GM20431 (cell line): ENCODE measurements at regions not wholly inside any gene's neighbourhood (a gene's known extent, or its start where the extent isn't known, plus 50 kb on each side); places are given as distances from the start of the nearest gene placed in this dataset.

Experiments used
- in situ Hi-C: fragments of 300-500 bp; cut with MseI, MboI; formaldehyde crosslinking; loops from one replicate; pipeline ENCODE4 v1.15.0; 2020; ENCODE audit warnings: low sequenced_read_pairs; ENCODE audit not compliant: unreplicated experiment

DNA sequence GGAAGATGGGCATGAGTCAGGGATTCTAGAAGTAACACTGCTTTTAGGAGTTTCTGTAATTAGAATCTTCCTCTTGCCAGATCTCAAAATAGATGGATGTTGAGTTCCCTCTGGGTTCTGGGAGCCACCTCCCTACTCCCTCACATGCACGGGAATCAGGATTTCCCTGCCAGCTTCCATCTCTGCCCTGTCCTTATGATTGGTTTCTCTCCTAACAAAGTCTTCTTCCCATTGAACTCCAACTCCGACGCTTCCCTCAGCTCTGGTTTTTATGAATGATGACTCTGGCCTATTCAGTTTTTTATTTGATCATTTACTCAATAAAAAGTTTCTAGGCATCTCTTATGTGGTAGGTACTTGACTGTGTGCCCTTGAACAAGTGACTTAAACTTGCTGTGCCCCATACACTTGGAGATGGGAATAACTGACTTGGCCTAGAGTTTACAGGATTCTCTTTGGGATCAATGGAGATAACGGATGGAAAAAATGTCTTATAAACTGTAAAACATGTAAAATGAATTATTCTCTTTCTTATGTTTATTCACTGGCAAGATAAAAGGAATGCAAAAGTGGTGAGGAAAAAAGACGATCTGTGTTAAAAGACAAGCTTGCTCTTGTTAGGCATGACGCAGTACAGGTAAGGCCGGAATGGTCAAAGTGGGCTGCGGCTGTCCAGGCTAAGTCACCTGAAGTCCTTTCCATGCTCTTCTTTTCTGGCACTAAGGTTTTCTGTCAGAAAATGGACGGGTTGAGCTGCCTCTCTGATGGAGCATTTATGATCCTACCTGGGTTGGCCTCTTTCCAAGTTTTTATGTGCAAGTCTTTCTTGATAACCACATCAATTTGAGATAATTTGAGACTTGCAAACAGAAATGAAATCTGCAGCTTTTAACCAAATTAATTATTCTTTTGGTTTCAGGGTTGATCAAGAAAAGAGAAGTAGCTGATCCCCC, 199.6 kb downstream of the MYCN start:
- in situ Hi-C loops: no loop called here

DNA sequence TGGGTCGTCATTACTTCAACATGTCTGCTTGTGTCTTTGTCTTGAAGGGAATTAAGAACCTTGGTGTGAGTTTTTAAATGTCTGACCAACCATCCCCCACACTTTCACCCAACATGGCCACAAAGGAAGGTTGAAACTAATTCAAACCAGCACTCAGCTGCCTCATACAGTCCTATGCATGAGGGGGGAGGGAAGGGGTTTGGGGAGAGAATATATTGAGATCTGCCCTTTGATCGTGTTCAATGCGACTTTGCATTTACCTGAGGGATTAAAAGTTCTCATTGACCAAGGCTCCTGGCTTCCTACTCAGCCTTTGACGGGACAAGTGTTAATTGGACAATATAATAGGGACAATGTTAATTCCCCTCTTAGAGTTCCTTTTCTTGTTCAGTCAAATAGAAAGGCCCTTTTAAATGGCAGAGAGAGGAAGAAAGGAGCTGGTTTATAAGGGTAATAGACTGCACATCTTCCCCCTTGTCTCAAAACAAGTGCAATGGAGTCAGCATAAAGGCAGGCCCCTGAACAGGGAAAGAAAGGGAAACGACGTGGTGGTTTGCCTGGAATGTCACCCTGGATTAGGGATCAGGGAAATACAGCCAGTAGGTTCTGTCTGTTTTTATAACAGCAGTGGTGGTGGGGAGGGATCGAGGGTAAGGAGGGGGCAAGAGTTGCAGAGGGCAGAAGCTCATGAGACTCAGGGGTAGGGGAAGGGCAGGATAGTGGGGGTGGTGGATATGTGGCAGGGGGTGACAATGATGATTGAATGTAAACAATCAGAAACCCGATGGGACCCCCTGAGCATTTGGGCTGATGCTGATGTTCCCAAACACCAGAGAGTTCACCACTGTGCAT, 198.7 kb downstream of the MYCN start:
- in situ Hi-C loops: no loop called here

DNA sequence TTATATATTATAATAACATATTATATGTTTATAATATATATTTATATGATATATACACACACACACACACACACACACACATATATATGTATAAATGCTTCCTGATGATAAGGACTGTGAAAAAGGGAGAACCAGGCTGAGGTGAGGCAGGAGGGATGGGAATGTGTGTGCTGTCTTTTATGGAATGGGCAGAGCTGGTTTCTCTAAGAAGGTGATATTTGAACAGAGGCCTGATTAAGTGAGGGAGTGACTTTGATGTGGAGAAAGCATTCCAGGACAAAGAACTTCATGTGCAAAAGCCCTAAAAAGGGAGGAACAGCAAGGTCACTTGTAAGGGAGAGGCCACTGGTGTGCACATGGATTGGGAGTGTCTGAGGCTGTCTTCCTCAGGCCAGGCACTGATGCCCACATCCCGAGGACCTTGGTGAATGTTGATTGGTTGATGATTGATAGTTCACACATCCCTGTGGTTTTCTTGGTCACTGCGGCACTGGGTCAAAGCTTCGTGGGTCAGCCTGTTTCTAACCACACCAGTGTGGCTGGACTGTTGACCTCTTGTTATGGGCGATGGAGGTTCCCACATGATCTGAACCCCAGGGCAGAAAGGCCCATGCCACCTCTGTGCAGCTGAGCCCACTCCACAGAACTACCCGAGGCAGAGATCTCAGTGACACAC, 196.9 kb downstream of the MYCN start:
- in situ Hi-C loops: no loop called here

DNA sequence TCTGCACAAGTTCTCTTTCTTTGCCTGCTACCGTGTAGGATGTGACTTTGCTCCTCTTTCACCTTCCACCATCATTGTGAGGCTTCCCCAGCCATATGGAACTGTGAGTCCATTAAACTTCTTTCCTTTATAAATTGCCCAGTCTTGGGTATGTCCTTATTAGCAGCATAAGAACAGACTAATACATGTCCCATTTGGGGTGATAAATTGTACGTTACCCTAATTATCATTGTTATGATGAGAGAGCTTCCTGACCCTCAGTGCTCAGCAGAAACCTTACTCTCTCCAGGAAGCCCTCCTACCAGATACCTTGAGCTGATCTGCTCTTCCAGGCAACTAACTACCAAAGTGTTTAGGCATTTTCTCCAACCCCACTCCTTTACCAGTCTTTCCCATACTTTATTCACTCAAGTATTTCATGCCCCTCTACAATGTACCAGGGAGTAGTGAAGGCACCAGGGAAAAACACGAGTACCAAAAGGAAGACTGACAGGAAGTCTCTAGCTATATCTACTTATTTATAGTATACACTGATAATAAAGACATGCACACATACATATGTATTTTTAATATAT, 196.2 kb downstream of the MYCN start:
- in situ Hi-C loops: no loop called here

DNA sequence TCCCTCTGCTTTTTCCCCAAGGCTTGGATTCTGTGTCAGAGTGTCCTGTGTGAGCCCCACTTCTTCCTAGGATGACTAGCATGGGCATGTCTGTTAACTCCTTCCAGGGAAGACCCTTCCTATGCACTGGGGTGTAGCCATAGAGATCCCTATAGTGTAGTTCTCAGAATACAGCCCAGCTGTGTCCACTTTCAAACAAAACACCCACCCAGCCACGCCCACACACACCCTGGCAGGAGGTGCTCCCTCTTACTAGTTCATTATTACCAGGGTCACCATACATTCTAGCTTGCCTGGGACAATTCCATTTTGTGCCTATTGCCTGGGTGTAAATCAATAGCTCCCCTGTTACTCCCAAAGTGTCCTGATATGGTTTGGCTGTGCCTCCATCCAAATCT, 195.6 kb downstream of the MYCN start:
- in situ Hi-C loops: no loop called here

DNA sequence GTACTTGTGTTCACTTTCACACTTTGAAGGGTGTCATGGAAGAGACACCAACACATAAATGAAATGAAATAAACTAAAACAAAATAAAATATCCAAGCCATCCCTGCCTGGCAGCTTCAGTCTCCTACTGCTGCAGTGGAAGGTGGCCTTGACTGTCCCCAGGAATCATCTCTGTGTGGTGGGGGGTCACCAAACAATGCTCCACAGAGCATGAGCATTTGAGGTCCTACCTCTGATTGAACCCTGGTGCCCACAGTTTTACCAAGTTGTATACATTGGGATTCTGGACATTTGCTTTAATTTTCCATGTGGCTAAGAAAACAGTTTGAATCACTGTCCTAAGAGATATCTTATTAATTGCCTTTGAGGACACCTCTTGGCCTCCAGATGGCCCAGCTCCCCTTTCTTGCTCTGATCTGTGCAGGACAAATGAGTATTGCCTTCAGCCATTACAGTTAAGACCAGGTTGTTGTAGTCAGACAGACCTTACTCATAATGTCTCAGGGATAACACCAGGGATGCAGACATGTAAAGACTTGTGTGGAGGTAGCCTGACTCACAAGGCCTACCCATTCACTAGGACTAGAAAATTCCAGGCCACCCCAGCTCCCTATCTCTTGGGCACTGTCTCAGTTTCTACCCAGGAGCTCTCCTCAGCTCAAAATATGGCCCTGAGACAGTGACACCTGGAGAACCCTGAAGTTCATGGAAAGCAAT, 195.0 kb downstream of the MYCN start:
- in situ Hi-C loops: no loop called here

DNA sequence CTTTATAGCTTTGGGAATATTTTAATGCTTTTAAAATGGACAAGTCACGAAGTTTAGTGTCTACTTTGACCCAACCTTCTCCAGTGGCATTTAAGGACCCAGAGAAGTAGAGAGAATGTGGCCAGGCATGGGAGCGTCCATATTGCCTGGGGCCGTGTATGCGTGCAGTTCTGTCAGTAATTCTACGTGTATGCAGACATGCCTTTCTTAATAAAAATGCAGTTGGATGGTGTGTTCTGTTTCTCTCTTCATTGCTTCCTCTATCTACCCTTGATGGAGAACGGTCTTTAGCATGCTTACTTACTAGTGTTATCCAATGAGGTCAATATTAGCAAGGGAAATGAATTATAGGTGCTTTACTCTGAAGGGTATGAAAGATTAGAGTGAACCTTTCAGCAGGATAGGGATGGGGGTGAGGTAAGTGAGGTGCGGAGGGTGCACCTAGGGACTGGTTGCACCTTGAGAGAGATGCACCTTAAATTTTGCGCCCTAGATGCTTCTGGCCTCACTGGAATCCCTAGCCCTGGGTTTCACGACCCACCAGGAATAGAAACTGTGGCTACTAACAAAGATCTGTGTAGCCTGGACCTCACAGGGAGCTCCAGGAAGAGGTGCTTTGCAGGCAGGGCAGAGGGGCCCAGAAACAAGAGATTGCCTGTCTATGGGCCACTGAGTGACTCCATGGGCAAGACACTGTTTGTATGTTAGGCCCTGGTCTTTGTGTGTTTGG, 194.3 kb downstream of the MYCN start:
- in situ Hi-C loops: no loop called here

DNA sequence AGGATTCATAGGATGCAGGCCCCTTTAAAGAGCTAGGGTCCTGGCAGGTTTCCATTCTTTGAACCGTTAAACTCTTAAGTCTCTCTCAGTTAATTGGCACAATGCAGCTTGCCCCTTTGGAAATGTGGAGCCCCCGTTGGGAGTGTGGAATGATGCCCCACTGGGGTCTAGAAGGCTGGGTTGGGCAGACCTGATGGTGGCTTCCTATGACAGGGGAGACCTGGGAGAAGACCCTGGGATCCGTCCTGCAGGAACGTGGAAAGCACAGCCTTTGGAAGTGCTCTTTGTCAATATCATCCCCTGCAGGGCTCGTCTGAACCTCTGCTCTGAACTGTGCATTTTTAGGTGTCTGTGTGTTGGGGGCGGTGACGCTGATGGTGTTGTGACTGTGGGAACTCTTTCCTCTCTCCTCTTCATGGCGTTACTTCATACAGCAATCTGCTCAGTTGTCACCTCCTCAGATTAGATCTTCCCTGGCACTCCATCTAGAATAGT, 190.6 kb downstream of the MYCN start:
- in situ Hi-C loops: no loop called here

DNA sequence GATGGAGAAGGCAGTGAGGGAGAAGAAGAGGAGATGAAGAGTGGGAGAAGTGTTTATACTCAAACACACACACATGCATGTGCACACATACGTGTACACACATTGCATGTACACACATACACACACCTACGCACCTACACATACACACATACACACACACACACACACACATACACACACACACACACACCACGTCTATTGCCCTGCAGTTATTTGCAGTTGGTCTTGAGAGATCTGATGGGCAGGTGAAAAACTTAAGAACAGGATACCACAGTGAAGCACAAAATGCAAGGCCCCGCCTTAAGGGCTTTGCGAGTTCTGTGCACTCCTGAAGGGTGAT, 190.2 kb downstream of the MYCN start:
- in situ Hi-C loops: no loop called here

DNA sequence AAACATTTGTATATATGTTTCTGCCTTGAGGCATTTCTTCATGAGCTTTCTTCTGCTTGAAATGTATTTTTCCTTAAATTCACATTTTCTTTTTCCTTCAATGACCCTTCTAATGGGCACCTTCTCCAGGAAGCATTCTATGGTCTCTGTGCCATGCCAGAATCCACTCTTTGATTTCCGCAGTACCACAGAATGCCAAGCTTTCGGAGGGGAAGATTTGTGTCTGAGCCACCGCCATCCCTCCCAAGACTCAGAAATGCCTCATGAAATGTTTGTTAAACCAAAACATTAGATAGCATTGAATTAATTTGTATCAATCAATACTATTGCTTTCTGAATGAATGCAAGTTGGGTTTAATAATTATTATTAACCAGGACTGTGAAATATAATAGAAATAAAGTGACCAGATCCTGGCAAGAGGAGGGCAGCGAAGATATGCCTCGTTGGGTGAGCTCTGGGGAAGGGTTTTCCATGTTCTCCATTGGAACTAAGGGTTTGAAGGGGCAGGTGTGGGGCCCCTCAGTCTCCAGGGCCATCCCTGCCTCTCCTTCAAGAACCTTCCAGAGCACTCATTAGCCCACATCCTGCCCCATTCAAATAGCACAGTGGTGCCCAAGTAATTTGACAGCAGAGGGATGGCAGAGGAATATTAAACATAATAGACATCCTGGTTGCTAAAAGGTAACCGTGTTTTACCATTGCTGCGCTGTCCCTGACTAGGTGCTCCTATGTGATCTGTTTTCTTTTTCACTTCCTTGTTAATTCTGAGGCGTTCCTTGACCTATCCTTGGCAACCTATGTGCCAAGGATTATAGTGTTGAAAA, 189.6 kb downstream of the MYCN start:
- in situ Hi-C loops: no loop called here

DNA sequence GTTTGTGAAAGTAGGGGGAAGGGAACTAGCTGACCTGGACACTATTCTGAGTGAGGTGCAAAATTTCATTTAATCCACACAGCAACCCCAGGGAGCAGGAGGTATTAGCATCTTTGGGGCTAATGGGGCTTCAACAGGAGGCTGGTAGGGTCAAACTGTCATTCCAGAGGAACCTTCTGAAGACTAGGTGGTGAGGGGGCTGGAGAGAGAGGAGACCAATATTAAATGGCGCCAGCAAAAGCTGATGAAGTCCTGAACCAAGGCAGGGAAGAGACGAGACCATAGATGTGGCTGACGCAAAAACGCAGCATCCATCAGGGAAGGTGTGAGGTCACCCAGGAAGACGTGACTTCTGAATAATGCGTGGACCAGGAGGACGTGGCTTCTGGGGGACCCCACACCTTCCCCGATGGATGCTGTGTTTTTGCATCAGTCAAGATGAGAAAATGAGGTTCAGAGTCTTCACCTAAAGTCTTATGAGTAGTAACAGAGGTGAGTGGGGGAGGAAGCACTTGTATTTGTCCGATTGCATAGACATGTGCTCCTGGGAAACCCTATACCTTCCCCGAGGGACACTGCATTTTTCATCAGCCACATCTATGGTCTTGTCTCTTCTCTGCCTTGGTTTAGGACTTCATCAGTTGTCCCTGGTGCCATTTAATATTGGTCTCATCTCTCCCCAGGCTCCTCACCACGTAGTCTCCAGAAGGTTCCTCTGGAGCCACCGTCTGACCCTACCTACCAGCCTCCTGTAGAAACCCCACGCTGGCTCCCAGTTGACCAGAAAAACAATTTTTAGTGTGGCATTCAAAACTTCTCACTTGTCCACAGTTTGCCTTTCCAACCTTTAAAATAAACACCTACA, 188.6 kb downstream of the MYCN start:
- in situ Hi-C loops: no loop called here

DNA sequence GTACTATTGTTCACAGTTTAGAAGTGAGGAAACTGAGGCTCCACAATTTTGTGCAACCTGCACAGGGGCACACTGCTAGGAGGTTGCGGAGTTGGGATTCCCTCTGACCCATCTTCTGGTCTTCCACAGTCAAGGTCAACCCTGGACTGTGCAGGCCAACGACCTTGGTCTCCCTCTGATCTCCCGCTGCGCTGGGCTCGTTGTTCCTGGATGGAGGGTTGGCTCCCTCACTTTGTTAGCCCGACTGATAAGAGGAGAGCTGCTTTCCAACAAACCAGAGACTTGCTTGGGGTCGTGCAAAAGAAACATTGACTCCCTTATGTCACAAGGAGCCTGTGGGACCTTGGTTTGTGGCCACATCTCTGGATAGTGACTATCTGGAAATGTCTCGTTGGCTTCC, 187.6 kb downstream of the MYCN start:
- in situ Hi-C loops: no loop called here

DNA sequence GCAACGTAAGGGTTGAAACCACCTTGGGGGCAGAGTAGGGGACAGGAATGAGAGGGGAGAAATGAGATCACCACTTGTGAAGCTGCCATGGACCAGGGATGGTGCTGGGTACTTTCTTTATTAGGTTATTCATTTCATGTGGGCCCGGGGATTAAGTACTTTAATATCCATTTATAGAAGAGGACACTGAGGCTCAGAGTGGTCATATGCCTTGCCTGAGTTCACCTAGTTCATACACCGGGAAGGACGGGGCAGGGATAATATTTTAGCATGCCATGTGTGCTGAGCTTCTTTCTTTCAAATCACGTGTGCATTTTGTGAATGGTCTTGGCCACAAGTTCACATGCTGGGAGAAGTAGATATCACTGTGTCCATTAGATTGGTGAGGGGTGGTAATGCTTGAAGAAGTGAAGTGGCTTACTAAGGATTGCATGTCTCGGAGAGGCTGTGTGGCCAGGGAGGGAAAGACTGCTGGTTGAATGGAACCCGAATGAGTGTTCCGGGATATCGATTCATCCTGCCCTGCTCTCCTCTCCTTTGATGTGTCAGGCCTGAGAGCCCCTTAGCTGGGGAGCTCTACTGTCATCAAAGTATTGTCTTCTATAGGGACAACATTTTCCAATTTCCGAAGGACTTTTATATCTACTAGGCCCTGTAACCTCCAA, 187.1 kb downstream of the MYCN start:
- in situ Hi-C loops: no loop called here

DNA sequence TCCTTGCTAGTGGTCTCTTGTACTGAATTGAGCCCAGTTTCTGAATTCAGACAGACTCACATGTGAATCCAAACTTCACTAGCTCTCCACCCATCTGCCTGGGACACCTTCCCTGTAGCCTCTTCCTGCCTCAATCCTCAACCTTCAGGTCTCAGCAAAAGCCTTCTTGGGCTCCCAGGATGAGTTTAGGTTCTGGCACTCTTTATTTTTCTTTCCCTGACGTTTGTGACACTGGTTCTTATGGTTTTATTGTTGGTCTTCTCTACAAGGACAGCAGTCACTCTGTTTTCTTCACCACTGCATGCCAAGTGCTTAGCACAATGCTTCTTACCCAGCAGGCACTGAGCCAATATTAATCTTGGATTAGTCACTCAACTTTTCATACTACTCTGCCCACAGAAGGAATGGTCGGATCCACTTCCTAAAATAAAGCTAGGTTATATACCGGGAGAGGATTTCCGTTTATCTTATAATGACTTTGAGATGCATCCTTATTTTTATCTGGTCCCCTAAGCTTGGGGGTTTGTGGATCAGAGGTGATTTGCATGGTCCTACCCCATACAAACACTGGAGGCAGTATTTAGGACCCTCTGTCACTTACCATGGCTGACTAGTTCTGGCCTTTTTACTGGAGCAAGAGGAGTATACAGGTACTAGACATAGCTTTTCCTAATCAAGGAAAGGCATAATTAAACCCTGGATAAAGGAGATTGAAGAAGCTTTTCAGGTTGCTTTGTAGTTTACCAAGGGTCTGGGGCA, 186.3 kb downstream of the MYCN start:
- in situ Hi-C loops: no loop called here

DNA sequence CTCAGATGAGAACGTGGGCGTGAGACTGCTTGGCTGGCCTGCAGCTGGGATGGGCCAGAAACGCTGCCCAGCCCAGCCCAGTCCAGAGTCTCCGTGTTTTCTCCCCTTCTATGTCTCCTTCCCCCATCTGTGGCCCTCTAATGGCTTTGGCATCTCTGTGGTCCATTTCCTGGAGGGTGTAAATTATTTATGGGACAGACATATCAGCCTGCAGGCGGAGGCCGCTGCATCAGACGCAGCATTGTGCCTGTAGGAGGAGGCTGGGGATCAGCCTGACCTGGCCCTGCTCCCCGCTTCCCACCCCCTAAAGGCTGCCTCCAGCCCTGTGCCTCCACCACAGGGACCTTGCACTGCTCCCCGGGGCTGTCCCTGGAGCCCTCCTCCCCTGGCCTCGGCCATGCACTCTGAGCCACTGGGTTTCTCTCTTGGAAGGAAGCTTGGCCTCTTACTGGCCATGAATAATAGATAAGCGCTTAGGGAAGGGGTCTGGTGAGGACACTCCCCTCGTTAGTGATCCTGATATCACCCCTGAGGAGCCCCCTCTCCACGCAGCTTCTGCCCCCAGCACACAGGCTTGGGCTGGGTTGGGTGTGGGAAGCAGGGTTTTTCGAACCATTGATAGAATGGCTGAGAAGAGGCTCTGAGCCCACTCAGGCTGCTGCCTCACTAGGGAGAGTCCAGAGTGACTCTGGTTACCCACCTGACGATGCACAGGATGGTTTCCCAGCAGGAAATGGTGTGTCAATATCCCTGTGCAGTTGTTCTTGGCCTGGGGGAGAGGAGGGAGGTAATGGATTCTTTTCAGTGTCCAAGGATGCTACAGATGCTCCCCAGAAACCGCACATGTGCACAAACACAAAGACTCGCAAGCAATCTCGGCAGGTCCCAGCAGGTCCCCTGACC, 185.5 kb downstream of the MYCN start:
- in situ Hi-C loops: no loop called here
